Posterior vena cava (tissue), 2 donors: ENCODE measurements at regions not wholly inside any gene's neighbourhood (a gene's known extent, or its start where the extent isn't known, plus 50 kb on each side); places are given as distances from the start of the nearest gene placed in this dataset.
"Not testable (repeated sequence)": the region's sequence is repeated elsewhere in the genome, so short reads cannot be mapped to it uniquely, and the experiment has no call there.

Source experiments
- DNase-seq: peaks from one replicate; pipeline ENCODE4 v3.0.0-alpha.2; 2020; ENCODE audit warnings: low spot score
- intact Hi-C, 2 donors: fragments of 100-400 bp; cut with DNase I; formaldehyde crosslinking; loops; one replicate each; pipeline versions ENCODE4 v1.14.1 to v1.14.2; 2022 to 2023
- donor health status: DM: yes; HTN: yes; CAD: no.
- donor health status: DM: yes; HTN: yes; CAD: no.

DNA sequence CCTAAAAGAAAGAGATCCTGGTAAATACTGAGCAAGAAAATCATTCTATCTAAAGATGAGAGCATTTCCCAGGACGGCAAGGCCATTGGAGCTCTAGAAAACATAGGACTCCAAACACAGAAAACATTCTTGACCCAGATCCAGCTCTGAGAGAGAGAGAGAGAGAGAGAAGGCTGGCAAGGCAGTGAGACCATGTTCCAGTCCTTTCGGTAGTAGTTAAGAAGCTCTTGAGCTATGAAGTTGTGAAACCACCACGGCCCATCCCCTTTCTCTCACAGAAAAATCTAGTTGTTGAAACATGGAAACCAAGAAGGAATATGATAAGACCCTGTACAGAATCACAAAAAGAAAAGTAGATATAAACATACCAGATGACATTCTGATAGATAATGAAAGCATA is 212.4 kb upstream of the NPSR1 start:
- intact Hi-C loops = no loop called here
- no peak for DNase-seq

GRCh38 chr7:34448531-34448930 is 209.5 kb upstream of the NPSR1 start:
- DNase-seq, intact Hi-C loops: not testable (repeated sequence)

DNA sequence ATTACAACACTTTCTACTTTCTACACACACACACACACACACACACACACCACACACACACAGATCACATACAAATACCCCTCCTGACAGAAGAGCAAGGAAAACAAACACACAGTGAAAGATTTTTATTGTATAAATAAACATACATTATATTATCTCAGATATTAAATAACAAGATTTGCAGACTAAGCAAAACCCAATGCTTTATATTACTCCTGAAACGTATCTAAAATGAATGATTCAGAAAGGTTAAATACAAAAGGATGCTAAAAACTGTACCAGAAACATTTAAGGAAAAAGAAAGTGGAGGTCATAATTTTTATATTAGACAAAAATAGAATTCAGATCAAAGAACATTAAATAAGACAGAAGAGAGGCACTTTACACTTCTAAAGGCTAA is 208.3 kb upstream of the NPSR1 start:
- intact Hi-C loops = no loop called here
- no peak for DNase-seq

DNA sequence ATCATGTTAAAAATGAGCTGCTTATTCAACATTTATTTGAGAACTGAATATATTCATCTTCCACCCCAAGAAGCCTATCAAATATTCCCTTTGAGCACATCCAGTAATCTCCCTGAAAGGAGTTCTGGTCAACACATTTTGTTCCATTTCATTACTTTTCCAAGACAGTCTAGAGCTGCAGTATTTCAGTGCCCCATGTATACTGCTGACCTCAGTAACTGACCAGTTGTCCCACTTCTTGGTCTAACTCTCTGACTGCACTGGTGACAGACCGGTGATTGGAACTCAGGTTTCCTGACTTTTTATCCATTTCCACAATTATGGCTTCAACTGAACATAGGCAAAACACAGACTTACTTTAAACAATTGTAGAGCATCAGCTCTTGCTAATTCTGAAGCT is 206.8 kb upstream of the NPSR1 start:
- intact Hi-C loops = no loop called here

DNA sequence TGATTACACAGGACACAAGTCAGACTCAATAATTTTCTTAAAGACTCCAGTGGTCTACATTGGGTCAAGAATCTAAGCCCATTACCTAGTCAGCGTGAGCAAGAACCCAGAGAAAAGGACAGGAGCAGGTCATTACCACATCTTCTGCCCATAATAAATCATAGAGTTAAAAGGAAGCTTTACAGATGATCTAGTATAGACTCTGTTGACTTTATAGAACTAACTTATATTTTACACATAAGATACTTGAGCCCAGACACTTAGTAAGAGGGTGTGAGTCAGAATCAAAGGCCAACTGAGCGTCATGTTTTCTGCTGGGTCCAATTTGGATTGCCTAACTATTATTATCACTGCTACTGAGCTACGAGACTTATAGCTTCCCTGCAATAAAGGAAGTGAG is 206.1 kb upstream of the NPSR1 start:
- no peak for DNase-seq
- intact Hi-C loops = no loop called here

More for the DNA sequence above, 206.8 kb upstream of the NPSR1 start:
- no peak for DNase-seq

DNA sequence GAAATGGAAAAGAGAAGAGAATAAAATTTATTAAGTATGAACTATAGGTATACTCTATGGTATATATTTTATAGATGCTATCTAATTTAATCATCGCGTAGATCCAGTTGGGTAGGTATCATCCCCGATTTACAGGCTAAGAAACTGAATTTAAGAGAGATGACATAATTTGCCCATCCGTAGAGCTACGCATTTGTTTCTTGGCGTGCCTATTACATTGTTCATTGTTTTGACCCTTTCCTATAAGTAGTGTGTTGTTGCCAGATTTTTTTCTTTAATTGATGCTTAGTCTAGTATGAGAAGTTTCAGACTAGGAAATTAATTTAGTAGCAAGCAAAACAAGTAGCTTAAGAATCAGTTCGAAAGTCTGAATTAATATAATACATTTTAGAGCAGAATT is 205.7 kb upstream of the NPSR1 start:
- no peak for DNase-seq
- intact Hi-C loops = no loop called here

- intact Hi-C loops = no loop called here
- no peak for DNase-seq
These were observed 204.9 kb upstream of the NPSR1 start for GRCh38 chr7:34453150-34453549.

DNA sequence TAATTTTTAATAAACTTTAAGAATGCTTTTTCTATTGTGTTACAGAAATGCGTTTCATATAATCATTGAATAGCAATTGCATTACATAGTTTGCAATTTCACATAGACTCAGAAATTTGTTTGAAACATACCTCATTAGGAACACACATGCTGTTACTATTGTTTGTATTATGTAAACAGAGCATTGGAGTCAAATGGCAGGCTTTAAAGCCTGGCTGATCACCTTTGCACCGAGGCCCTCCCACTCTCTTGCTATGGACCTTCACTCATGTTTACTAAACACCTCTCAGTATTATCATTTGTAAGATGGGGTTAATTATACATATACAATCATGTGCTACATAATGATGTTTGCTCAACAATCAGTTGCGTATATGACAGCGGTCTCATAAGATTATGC is 203.6 kb upstream of the NPSR1 start:
- intact Hi-C loops = no loop called here
- no peak for DNase-seq

DNA sequence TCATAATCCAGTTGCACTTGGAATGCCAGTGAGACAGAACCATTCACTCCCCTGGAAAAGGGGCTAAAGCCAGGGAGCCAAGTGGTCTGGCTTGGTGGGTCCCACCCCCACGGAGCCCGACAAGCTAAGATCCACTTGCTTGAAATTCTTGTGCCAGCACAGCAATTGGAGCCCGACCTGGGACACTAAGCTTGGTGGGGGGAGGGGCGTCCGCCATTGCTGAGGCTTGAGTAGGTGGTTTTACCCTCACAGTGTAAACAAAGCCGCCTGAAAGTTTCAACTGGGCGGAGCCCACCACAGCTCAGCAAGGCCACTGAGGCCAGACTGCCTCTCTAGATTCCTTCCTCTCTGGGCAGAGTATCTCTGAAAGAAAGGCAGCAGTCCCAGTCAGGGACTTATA is 200.7 kb upstream of the NPSR1 start:
- intact Hi-C loops = no loop called here
- no peak for DNase-seq

DNA sequence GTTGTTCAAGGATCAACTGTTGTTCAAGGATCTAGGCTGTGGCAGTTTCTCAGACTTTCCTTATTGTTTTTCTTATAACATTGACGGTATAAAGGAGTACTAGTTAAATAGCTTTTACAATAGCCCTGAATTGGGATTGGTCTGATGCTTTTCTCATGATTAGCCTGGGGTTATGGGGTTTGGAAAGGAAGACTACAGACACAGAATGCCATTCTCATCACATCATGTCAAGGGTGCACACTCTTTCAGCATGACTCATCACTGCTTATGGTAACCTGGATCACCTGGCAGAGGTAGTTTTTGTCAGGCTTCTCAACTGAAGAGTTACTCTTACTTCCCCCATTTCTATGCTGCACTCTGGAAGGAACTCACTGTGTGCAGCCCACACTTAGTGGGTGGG is 194.2 kb upstream of the NPSR1 start:
- intact Hi-C loops = no loop called here
- DNase-seq = no peak

DNA sequence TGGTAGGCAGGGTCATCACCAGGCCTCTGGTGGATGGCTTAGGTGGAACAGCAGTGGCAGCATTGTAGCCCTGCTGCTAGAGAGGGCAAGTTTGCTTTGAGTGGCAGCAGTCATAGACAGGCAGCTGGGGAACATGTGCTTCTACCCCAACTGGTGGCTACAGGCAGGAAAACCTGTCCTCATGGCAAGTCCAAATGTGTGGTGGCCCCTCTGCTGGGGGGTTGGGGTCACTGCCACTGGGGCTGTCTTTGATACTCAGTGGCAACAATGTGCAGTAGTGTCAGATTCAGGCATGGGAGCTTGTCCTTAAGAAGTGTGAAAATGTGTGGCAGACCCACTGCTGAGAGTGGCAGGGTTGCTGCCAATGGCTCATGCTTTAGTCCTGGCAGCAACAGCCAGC is 186.2 kb upstream of the NPSR1 start:
- no peak for DNase-seq
- intact Hi-C loops = no loop called here

DNA sequence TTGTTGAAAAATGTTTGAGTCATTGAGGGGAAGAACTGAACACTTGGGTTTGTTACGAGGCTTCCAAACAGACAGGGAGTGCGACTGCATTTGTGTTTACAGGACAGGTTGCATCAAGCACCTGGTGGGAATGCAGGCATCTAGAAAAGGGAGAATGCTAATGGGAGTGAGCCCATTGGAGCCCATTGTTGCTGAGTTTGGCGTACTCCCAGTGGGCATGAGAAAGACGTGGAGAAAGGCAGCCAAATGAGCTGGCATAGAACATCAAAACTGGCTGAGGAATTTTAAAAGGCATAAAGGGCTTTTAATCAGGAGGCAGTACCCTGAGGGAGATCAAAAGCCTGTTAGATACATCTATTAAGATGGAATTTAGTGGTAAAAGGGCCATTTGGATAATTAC is 171.6 kb upstream of the NPSR1 start:
- intact Hi-C loops = no loop called here
- DNase-seq = no peak

GRCh38 chr7:34487391-34488115 is 170.5 kb upstream of the NPSR1 start:
- no peak for DNase-seq
- intact Hi-C loops = no loop called here

DNA sequence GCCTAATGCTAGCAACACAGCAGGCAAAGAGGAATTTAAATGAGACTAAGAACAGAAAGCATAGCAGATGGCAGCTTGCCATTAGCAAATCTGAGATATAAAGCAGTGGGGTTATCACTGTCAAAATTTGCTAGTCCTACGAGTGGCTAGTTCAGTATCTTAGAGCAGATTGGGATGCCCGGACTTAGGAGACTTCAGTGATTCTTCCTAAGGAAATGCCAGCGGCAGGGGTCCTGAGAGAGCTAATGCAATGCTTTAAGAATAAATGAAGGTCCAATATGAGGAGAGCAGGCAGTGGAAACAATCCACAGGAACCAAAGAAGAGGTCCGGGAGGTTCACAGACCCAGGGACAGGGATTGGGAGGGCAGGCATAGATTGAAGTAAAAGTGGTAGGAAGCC is 169.3 kb upstream of the NPSR1 start:
- intact Hi-C loops = no loop called here
- DNase-seq = no peak

- intact Hi-C loops = no loop called here
- DNase-seq = no peak
These were observed 166.1 kb upstream of the NPSR1 start for GRCh38 chr7:34491899-34492298.

- DNase-seq = no peak
- intact Hi-C loops = no loop called here
These were observed 164.3 kb upstream of the NPSR1 start for GRCh38 chr7:34493752-34494151.

GRCh38 chr7:34497153-34497777 is 160.8 kb upstream of the NPSR1 start:
- intact Hi-C loops = no loop called here
- no peak for DNase-seq

- intact Hi-C loops = no loop called here
- DNase-seq = no peak
These were observed 156.9 kb upstream of the NPSR1 start for GRCh38 chr7:34501156-34501555.

DNA sequence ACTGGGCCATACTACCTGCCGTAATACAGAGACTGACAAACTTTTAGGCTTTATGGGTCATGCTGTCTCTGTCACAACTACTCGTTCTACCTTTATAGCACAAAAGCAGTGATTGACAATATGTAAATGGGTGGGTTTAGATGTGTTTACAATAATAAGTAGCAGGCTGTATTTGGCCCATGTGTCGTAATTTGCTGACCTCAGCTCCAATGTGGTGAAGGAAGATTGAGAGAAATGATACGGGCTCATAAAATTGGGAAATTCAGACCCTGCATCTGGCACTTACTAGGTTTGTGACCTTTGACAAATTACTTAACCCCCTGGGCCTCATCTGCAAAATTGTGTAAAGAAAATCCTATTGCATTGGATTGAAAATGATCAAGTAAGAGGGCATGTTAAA is 150.8 kb upstream of the NPSR1 start:
- no peak for DNase-seq
- intact Hi-C loops = no loop called here

DNA sequence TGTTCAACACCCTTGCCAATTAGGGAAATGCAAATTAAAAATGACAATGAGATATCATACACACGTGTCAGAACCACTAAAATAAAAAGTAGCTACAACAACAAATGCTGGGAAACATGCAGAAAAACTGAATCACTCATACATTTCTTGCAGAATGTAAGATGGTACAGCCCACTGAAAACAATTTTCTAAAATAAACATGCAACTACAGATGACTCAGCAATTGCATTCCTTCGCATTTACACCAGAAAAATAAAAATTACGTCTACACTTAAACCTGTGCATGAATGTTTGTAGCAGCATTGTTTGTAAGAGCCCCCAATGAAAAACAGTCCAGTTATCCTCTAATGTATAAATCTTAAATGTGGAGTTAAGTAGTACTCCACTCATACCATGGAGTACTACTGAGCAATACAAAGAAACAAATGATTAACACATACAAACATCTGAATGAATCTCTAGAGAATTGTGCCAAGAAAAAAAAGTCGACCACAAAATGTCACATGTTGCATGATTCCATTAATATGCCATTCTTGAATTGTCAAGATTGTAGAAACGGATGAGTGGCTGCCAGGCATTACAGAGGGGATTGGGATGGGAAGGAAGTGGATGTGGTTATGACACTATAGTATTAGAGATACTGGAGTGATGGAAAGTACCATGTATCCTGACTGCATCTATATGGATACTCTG is 134.6 kb upstream of the NPSR1 start:
- DNase-seq = no peak
- intact Hi-C loops = no loop called here

DNA sequence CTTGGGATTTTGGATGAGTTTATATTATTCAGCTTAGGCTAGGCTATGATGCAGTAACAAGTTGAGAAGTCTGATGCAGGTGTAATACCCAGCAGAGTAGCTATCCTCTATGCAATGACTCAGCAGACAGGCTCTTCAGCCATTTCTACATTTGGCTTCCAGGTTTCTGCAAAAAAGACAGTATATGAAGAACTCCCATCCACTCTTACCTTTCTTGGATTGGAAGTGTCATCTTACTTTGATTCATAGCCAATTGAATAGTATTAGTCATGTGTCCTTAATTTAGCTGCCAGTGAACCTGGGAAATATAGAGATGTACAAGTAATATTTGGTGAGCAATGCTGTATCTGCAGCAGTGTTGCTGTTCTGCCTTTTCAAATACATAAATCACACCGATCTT is 127.8 kb upstream of the NPSR1 start:
- DNase-seq = no peak
- intact Hi-C loops = no loop called here
